ENCODE measurements at regions not wholly inside any gene's neighbourhood (a gene's known extent, or its start where the extent isn't known, plus 50 kb on each side); places are given as distances from the start of the nearest gene placed in this dataset.
"Not testable (repeated sequence)": the region's sequence is repeated elsewhere in the genome, so short reads cannot be mapped to it uniquely, and the experiment has no call there.

DNA sequence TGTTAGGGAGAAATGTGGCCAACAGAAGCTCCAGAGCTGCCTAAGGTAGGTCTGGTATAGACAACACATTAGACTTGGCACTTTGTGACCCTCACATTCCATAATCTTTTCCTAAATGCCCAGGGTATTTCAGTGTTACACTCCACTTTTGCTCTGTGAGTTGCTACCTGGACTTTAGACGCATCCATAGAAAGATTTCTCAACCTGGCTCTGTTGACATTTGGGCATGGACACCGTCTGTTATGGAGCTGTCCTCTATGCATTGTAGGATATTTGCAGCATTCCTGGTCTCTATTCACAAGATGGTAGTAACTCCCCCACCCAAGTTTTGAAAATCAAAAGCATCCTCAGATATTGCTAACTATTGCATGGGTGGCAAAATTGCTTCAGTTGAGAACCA, 136.5 kb upstream of the NETO1 start:
- no peak for DNase-seq (ENCODE audit: low spot score)

DNA sequence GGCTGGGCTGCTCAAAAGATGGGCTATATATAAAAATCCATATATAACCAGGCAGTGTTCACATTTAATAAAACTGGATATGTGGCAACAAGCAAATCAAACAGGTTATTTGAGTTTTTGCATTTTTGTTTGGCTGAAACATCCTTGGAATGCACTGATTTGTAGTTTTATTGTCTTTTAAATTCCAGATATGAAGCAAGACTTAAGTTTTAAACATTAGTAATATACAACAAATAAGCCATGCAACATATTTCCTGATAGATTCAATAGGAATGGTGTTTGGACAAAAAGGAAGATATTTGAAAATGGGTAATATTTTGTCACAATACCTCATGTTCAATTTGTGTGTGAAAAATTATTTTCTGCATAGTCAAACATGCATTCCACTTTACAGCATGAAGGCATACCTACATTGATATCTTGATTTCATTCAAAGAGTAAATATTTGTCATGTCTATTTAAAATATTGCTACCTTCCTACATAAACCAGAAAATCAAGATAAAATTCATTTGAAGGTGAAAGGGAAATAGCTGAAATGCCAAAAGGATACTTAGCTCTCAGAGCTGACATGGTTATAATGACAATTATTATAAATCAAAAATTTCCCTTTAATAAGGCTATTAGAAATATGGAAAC, 132.3 kb upstream of the NETO1 start:
- DNase-seq (ENCODE audit: low spot score): no peak

DNA sequence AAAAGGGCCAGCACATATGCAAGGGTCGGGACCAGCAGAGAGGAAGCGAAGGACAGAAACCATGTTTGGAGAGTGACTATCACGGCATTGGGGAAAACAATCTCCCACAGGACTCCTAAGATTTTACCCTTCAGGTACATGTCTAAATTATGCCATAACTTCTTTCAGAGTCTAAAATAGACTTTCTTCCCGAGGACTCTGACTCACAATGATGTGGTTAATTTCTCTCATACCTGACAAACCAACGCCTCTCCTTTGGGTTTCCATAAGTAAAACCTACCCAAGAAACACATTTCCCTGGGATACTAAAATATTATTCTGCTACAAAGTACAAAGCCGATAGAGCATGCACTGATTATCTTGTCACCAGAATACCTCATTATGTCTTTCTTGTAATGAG, 127.8 kb upstream of the NETO1 start:
- no peak for DNase-seq (ENCODE audit: low spot score)

DNA sequence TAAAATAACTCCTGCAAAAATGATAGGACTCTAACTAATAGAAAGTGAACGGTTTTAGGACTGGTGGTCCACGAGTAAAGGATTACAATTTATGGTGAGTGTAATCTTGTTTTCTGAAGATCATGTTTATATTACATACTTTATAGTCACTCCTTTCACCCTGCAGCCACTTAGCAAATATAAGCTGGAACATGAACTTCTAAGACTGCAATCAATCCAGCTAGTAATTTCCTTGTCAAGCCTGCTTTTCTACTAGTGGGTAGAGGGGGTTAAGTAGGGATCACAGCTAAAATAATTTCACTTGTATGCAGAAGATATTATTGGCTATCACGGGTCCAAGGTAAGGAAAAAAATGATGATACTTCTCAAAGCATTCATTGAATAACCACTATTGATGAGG, 125.5 kb upstream of the NETO1 start:
- DNase-seq (ENCODE audit: low spot score): no peak

GRCh38 chr18:72991379-72991778, 123.6 kb upstream of the NETO1 start:
- DNase-seq (ENCODE audit: low spot score): no peak

DNA sequence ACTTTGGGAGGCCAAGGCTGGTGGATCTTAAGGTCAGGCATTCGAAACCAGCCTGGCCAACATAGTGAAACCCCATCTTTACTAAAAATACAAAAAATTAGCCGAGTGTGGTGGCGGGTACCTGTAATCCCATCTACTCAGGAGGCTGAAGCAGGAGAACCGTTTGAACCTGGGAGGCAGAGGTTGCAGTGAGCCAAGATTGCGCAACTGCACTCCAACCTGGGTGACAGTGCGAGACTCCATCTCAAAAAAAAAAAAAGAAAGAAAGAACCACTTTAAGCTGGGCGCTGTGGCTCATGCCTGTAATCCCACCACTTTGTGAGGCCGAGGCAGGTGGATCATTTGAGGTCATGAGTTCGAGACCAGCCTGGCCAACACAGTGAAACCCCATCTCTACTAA, 119.8 kb upstream of the NETO1 start:
- DNase-seq (ENCODE audit: low spot score): not testable (repeated sequence)

GRCh38 chr18:72986103-72986502, 118.3 kb upstream of the NETO1 start:
- DNase-seq (ENCODE audit: low spot score): no peak

GRCh38 chr18:72985686-72986085, 117.9 kb upstream of the NETO1 start:
- DNase-seq (ENCODE audit: low spot score): no peak

DNA sequence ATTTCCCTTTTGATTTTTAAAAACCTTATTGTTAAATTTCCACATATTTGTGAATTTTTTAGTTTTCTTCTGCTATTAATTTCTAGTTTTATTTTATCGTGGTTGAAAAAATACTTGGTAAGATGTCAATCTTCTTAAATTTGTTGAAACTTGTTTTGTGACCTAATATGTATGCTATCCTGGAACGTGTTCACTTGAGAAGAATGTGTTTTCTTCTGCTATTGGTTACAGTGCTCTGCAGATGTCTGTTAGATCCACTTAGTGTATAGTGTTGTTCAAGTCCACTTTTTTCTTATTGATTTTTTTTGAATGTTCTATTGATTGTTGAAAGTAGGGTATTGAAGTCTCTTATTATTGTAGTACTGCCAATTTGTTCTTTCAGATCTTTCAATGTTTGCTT, 116.5 kb upstream of the NETO1 start:
- DNase-seq (ENCODE audit: low spot score): no peak

- DNase-seq (ENCODE audit: low spot score): no peak
These were observed 106.1 kb upstream of the NETO1 start for GRCh38 chr18:72973841-72974240.

GRCh38 chr18:72965616-72966015, 97.8 kb upstream of the NETO1 start:
- DNase-seq (ENCODE audit: low spot score): no peak

- not testable (repeated sequence) for DNase-seq (ENCODE audit: low spot score)
These were observed 90.4 kb upstream of the NETO1 start for GRCh38 chr18:72958195-72958594.

GRCh38 chr18:72948439-72948838, 80.7 kb upstream of the NETO1 start:
- DNase-seq (ENCODE audit: low spot score): no peak

DNA sequence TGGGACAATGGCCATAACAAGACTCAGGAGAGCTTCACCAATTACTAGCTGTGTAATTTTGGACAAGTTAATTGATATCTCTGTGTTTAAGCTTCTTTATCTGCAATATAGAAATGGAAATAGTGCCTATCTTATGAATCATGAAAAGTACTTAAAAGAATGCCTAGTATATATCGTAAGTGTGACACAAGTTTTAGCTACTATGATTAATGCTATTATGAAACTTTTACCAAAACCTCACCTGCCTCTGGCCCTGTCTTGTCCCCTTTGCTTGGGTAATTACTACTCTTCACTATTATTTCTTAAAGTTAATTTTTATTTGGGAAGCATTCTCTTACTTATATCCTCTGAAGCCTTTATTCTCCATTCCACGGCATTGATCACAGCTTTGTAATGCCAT, 75.0 kb upstream of the NETO1 start:
- no peak for DNase-seq (ENCODE audit: low spot score)

DNA sequence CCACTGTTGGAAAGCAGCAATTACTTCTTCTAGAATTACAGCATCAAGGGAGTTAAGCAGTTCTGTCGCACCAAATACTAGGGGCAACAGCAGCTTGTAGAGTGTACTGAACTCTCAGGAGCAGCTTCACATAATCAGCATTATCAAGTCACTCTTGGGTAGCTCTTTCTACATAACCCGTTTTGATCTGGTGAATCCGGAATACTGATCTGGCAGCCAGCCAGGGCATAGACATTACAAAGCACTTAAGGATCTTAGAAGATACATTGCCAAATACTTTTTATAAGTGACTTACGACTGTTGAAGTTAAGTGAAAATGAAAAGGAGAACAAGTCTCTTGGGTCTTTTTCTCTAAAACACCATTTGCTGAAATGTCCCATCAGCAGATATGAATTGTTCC, 73.2 kb upstream of the NETO1 start:
- no peak for DNase-seq (ENCODE audit: low spot score)

- DNase-seq (ENCODE audit: low spot score): no peak
These were observed 72.7 kb upstream of the NETO1 start for GRCh38 chr18:72940509-72940908.

DNA sequence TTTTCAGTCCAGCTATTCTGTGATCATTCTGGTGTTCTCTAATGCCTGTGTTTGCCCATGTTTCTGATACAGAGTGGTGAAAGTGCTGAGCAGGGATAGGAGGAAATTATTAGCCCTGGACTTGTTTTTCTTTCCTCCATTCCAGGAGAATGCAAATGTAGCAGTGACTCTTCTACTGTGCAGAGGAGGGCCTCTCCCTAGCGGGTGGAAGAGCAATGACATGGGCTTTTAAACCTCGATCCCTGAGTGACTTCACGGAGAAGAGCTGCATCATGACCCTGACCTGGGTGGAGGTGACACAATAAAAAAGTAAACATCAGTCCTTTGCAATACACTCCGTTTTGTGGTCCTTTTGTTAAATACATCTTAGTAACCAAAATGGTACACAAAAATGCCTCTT, 68.0 kb upstream of the NETO1 start:
- DNase-seq (ENCODE audit: low spot score): no peak

DNA sequence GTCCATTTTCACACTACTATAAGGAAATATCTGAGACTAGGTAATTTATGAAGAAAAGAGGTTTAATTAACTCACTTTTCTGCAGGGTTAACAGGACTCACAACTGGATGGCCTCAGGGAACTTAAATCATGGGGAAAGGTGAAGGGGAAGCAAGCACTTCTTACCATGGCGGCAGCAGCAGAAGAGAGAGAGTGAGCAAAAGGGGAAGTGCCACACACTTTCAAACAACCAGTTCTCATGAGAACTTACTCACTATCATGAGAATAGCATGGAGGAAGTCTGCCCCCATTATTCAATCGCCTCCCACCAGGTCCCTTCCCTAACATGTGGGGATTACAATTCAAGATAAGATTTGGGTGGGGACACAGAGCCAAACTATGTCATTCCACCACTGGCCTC, 55.1 kb upstream of the NETO1 start:
- no peak for DNase-seq (ENCODE audit: low spot score)
